Pancreas (tissue), 10 donors: ENCODE measurements at regions not wholly inside any gene's neighbourhood (a gene's known extent, or its start where the extent isn't known, plus 50 kb on each side); places are given as distances from the start of the nearest gene placed in this dataset.
"Not testable (repeated sequence)": the region's sequence is repeated elsewhere in the genome, so short reads cannot be mapped to it uniquely, and the experiment has no call there.

Experiments
- ATAC-seq, 4 donors: fragments of 200-7000 bp; cut with Tn5 transposase; one replicate each; pipeline versions ENCODE4 v1.8.0 to v1.9.1; 2020; ENCODE audit warnings: mild to moderate bottlenecking in 4 of 4, moderate library complexity in 4 of 4
- DNase-seq, 6 donors: peaks; one replicate each; pipeline ENCODE4 v3.0.0-alpha.2; 2020
- FAIRE-seq: peaks from 2 replicates; lab custom pipeline; 2012; peaks lifted over from hg19 to GRCh38; lab: Jason Lieb, UNC
- H3K27ac ChIP-seq, 4 donors: fragments of 200-600 bp; sonication (generic); 1 replicate in 3 of 4; 2 replicates in 1 of 4; pipeline versions ENCODE4 v1.5.0 to v1.8.0; 2020
- H3K27me3 ChIP-seq, 4 donors: fragments of 200-600 bp; one replicate each; pipeline ENCODE4 v1.8.0; 2021
- H3K36me3 ChIP-seq, 3 donors: fragments of 200-600 bp; sonication (generic) in 1 of 3; one replicate each; pipeline versions ENCODE4 v1.5.0 to v1.8.0; 2020 to 2021
- H3K4me1 ChIP-seq, 3 donors: fragments of 200-600 bp; one replicate each; pipeline ENCODE4 v1.8.0; 2021
- H3K4me3 ChIP-seq, 4 donors: fragments of 200-600 bp; sonication (generic) in 2 of 4; one replicate each; pipeline versions ENCODE4 v1.5.0 to v1.8.0; 2020 to 2021
- H3K9me3 ChIP-seq, 4 donors: fragments of 200-600 bp; one replicate each; pipeline ENCODE4 v1.8.0; 2021
- WGBS, 2 donors: extraction: QIAGEN DNeasy Blood & Tissue Kit; methylation state at CpG; one replicate each; pipeline ENCODE4 v1.1.7; 2013; 5-methylcytosine and 5-hydroxymethylcytosine counted together
- intact Hi-C, 3 donors: fragments of 100-400 bp; cut with DNase I; formaldehyde crosslinking; loops; one replicate each; pipeline versions ENCODE4 v1.11.1 to v1.14.2; 2022
- TF ChIP-seq, protein P1 (sequence below), 4 donors: fragments of 200-600 bp; sonication (generic) in 3 of 4; IDR thresholded peaks; one replicate each; pipeline versions ENCODE4 v1.5.0 to v1.8.0; 2021; ENCODE audit warnings: antibody characterized with exemption in 4 of 4
- donor health status: healthy with polysubstance abuse.
- donor health status: DM: no; HTN: no; CAD: no; lungs with moderate emphysema.
- donor health status: DM: no; HTN: no; CAD: no.
- donor health status: control.
- donor health status: control.
- donor health status: Bipolar disorder and iron deficiency.
- donor health status: DM: yes; HTN: yes; CAD: no.
- donor health status: DM: no; HTN: no; CAD: no.
- donor health status: DM: no; HTN: no; CAD: no.
- donor health status: DM: yes; HTN: yes; CAD: no.

- FAIRE-seq (no peak), DNase-seq (no peak), ATAC-seq (no peak)
- WGBS, 2 donors, result 63 to 80% methylated on average over 2 of the region's 2 CpGs
- no peak overlapping the region for H3K27ac ChIP-seq
- no peaks in the 10 kb centered on the region for H3K36me3 ChIP-seq
- TF ChIP-seq, protein P1, sequence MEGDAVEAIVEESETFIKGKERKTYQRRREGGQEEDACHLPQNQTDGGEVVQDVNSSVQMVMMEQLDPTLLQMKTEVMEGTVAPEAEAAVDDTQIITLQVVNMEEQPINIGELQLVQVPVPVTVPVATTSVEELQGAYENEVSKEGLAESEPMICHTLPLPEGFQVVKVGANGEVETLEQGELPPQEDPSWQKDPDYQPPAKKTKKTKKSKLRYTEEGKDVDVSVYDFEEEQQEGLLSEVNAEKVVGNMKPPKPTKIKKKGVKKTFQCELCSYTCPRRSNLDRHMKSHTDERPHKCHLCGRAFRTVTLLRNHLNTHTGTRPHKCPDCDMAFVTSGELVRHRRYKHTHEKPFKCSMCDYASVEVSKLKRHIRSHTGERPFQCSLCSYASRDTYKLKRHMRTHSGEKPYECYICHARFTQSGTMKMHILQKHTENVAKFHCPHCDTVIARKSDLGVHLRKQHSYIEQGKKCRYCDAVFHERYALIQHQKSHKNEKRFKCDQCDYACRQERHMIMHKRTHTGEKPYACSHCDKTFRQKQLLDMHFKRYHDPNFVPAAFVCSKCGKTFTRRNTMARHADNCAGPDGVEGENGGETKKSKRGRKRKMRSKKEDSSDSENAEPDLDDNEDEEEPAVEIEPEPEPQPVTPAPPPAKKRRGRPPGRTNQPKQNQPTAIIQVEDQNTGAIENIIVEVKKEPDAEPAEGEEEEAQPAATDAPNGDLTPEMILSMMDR (IDR thresholded peaks at IDR 0.05), result no peak
- H3K9me3 ChIP-seq, result no peaks in the 10 kb centered on the region
- H3K4me3 ChIP-seq, result no peak overlapping the region
- H3K4me1 ChIP-seq, result no peaks in the 10 kb centered on the region
- intact Hi-C loops, result no loop called here
- H3K27me3 ChIP-seq, result no peaks in the 10 kb centered on the region
Measured at GRCh38 chr2:95757988-95758387, 166.2 kb downstream of the TRIM43 start.

DNA sequence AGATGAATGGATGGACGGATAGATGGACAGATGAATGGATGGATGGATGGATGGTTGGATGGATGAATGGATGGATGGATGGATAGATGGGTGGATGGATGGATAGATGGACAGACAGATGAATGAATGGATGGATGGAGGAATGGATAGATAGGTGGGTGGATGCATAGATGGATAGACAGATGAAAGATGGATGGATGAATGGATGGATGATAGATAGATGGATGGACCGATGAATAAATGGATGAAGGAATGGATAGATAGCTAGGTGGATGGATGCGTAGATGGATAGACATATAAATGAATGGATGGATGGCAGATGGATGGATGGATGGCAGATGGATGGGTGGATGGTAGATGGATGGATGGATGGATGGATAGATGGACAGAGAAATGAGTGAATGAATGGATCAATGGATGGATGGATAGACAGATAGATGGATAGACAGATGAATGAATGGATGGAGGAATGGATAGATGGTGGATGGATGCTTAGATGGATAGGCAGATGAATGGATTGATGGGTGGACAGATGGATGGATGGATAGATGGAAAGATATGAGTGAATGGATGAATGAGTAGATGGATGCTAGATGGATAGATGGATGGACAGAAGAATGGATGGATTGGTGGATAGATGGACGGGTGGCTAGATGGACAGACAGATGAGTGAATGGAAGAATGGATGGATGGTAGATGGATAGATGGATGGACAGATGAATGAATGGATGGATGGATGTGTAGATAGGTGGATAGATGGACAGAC, 167.9 kb downstream of the TRIM43 start:
- Histone ChIP-seq H3K27me3 (no peaks in the 10 kb centered on the region), H3K4me3 (no peak overlapping the region), H3K4me1 (no peaks in the 10 kb centered on the region), H3K36me3 (no peaks in the 10 kb centered on the region), H3K9me3 (no peaks in the 10 kb centered on the region), H3K27ac (no peak overlapping the region)
- no peak for FAIRE-seq
- ATAC-seq, result no peak
- DNase-seq, result no peak
- 73 to 75% methylated on average over 4 of the region's 4 CpGs for WGBS, 2 donors
- intact Hi-C loops, result no loop called here
- TF ChIP-seq, protein P1 (IDR thresholded peaks at IDR 0.05), result no peak

- Histone ChIP-seq H3K27ac (no peak overlapping the region), H3K4me3 (no peak overlapping the region), H3K9me3 (no peaks in the 10 kb centered on the region), H3K27me3 (no peaks in the 10 kb centered on the region), H3K36me3 (no peaks in the 10 kb centered on the region), H3K4me1 (no peaks in the 10 kb centered on the region)
- FAIRE-seq, result no peak
- TF ChIP-seq, protein P1 (IDR thresholded peaks at IDR 0.05), result no peak
- intact Hi-C loops, result no loop called here
- ATAC-seq, result no peak
- no peak for DNase-seq
- 70 to 84% methylated on average over 10 to 11 of the region's 11 CpGs for WGBS, 2 donors
Measured at GRCh38 chr2:95760806-95761525, 169.2 kb downstream of the TRIM43 start.

- no peak for ATAC-seq
- no peak overlapping the region for H3K27ac ChIP-seq
- H3K27me3 ChIP-seq, result no peaks in the 10 kb centered on the region
- intact Hi-C loops, result no loop called here
- 71 to 79% methylated on average over 3 of the region's 3 CpGs for WGBS, 2 donors
- TF ChIP-seq, protein P1 (IDR thresholded peaks at IDR 0.05), result no peak
- no peaks in the 10 kb centered on the region for H3K4me1 ChIP-seq
- no peak for FAIRE-seq
- no peaks in the 10 kb centered on the region for H3K36me3 ChIP-seq
- DNase-seq, result no peak
- H3K9me3 ChIP-seq, result no peaks in the 10 kb centered on the region
- no peak overlapping the region for H3K4me3 ChIP-seq
Measured at GRCh38 chr2:95761556-95761955, 169.8 kb downstream of the TRIM43 start.

DNA sequence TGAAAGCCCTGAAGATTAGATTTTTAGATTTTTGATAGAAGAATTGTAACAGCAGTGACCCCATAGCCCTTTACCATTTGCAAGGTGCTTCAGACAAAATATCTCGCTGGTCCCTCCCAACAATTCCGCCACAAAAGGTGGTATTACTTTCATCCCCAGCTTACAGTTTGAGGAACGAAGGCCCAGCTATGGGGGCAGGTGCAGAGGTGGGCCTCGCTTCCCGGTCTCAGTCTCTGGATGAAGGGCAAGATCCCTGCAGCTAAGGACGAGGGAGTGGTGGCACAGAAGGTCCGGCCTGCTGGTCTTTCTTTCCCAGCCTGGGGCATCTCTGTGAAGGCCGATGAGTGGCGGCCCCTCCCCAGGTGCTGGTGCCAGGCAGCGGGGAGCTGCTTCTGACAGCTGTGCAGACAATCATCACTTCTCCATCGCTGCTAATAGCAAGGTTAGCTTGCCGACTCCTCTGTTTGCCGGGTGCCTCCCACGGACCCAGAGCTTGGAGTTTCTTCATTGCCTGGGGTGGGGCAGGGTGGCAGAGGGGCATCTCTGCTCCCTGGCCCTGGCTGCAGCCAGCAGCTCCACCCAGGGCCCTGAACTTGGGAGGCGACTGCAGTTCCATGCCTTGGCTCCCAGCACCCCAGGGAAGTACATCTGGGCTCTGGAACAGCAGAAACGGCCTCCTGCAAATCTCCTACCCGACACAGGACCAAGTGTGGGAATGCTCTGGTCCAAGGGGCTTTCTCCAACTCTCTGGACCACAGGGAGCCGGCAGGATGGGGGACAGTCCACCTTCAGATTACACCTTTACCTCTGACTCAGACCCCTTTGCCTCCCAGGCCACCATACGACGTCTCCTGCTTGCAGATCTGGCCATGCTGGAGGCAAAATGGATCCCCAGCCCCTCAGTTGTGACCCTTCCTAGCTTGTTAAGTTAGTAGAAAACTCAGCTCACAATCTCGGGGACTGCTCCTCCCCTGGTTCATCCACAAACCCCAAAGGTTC, 170.5 kb downstream of the TRIM43 start:
- ATAC-seq, H3K4me3 ChIP-seq, DNase-seq, H3K9me3 ChIP-seq, FAIRE-seq, H3K27me3 ChIP-seq, H3K36me3 ChIP-seq, H3K4me1 ChIP-seq, intact Hi-C loops, H3K27ac ChIP-seq: not testable (repeated sequence)
- 68 to 83% methylated on average over 20 to 21 of the region's 21 CpGs for WGBS, 2 donors

DNA sequence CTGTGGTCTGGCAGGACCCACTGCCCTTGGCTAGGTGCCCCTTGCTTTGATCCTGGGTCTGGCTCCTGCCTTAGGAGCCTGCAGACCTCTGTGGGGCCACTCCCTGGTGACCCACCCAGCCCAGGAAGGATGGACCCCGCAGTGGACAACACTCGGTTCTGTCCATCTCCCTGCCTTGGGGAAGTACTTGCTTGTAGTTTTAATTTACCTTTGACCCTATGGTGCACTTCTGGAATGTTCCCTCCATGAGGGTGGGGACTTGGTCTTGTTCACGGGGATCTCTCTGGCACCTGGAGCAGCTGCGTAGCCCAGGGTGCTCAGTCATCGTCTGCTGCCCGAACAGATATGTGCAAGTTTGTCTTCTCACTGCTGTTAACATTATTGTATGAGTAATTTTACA, 171.3 kb downstream of the TRIM43 start:
- H3K4me3 ChIP-seq, DNase-seq, H3K27ac ChIP-seq, FAIRE-seq, H3K4me1 ChIP-seq, H3K36me3 ChIP-seq, ATAC-seq, H3K27me3 ChIP-seq, H3K9me3 ChIP-seq, intact Hi-C loops: not testable (repeated sequence)
- 68 to 76% methylated on average over 6 of the region's 6 CpGs for WGBS, 2 donors

- 75 to 78% methylated on average over 5 of the region's 6 CpGs for WGBS, 2 donors
- H3K27ac ChIP-seq, intact Hi-C loops, H3K27me3 ChIP-seq, H3K9me3 ChIP-seq, DNase-seq, H3K4me3 ChIP-seq, H3K4me1 ChIP-seq, ATAC-seq, FAIRE-seq, H3K36me3 ChIP-seq: not testable (repeated sequence)
Measured at GRCh38 chr2:95764966-95765365, 173.2 kb downstream of the TRIM43 start.
